ENCODE measurements at regions not wholly inside any gene's neighbourhood (a gene's known extent, or its start where the extent isn't known, plus 50 kb on each side); places are given as distances from the start of the nearest gene placed in this dataset.

DNA sequence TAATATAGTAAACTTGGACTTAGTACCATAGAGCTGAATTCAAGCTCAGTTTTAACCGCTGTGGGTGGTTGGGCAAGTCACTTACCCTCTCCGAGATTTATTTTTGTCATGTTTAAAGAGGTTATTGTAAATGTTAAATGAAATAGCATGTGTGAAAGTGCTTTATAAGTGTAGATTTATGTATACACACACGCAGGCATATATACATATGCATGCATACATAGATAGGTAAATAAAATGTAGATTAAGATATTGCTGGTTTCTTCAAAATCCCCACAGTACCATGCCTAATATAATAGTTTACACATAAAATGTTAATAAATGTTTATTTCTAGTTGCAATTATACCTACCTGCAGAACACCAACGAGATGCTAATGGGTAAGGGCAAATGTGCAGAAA lies 164.5 kb upstream of the EGFLAM start:
- TF ChIP-seq, protein P1, sequence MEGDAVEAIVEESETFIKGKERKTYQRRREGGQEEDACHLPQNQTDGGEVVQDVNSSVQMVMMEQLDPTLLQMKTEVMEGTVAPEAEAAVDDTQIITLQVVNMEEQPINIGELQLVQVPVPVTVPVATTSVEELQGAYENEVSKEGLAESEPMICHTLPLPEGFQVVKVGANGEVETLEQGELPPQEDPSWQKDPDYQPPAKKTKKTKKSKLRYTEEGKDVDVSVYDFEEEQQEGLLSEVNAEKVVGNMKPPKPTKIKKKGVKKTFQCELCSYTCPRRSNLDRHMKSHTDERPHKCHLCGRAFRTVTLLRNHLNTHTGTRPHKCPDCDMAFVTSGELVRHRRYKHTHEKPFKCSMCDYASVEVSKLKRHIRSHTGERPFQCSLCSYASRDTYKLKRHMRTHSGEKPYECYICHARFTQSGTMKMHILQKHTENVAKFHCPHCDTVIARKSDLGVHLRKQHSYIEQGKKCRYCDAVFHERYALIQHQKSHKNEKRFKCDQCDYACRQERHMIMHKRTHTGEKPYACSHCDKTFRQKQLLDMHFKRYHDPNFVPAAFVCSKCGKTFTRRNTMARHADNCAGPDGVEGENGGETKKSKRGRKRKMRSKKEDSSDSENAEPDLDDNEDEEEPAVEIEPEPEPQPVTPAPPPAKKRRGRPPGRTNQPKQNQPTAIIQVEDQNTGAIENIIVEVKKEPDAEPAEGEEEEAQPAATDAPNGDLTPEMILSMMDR (IDR thresholded peaks at IDR 0.05; ENCODE audit: low read depth, low read length, poor library complexity, severe bottlenecking) = no peak
- TF ChIP-seq EZH2phosphoT487 (IDR thresholded peaks at IDR 0.05; ENCODE audit: borderline replicate concordance, low read length) = no peak

All from DOHH2 (cell line).